K562 (cell line): ENCODE measurements at regions not wholly inside any gene's neighbourhood (a gene's known extent, or its start where the extent isn't known, plus 50 kb on each side); places are given as distances from the start of the nearest gene placed in this dataset.

ENCODE experiments used
- ATAC-seq: fragments of 200-7000 bp; cut with Tn5 transposase; 3 replicates; pipeline ENCODE4 v1.9.1; 2020; ENCODE audit warnings: moderate library complexity
- BruUV-seq: library from RNA; stranded (reverse); fragments of 400-500 nt; replicated peaks from 2 replicates; lab custom pipeline; 2021; lab: Mats Ljungman, UMichigan
- CTCF ChIA-PET: fragments of 300-600 bp; formaldehyde crosslinking; extraction: SDS; loops from one replicate; lab custom pipeline; 2021; ENCODE audit warnings: low intra/inter-chr PET ratio; lab: Yijun Ruan, JAX
- POLR2A ChIA-PET: fragments of 300-600, 350-650 bp; sonication (Branson Sonifier 250); formaldehyde crosslinking; extraction: SDS; loops from one replicate; lab custom pipeline; 2021; ENCODE audit warnings: antibody characterized with exemption, inconsistent platforms; lab: Yijun Ruan, JAX
- DNase-seq, 4 experiments: peaks; one replicate each; pipeline versions ENCODE4 v3.0.0 to v3.0.0-alpha.2; 2011 to 2018; ENCODE audit warnings: low spot score in 3 of 4, mixed read lengths in 3 of 4; ENCODE audit errors: extremely low read depth in 1 of 4
- FAIRE-seq: peaks from 2 replicates; lab custom pipeline; 2011; peaks lifted over from hg19 to GRCh38; lab: Jason Lieb, UNC
- H2AFZ ChIP-seq: 2 replicates; pipeline ENCODE4 v1.6.0; 2011; ENCODE audit warnings: low read depth, low read length, control low read depth, inconsistent platforms
- H3K27ac ChIP-seq: fragments of 200-600 bp; 3 replicates; pipeline ENCODE4 v1.8.0; 2011; ENCODE audit warnings: low read depth, mild to moderate bottlenecking, control low read depth, inconsistent platforms, low read length, moderate library complexity, mixed read lengths; ENCODE audit errors: extremely low read depth
- H3K27me3 ChIP-seq, 2 experiments: fragments of 300-600 bp in 1 of 2; 2 replicates in 1 of 2; 3 replicates in 1 of 2; pipeline versions ENCODE4 v1.6.0 to v1.8.0; 2011; ENCODE audit warnings: inconsistent platforms in 2 of 2, low read length in 2 of 2, mild to moderate bottlenecking in 1 of 2, mixed read lengths in 1 of 2, moderate library complexity in 1 of 2; ENCODE audit not compliant: control insufficient read depth in 2 of 2, insufficient read depth in 2 of 2
- H3K36me3 ChIP-seq: fragments of 300-600 bp; 3 replicates; pipeline ENCODE4 v1.8.0; 2011; ENCODE audit warnings: mild to moderate bottlenecking, low read length, inconsistent platforms; ENCODE audit not compliant: control insufficient read depth, insufficient read depth
- H3K4me1 ChIP-seq, 2 experiments: fragments of 200-600 bp in 1 of 2; replicated peaks in 1 of 2; 2 replicates in 1 of 2; 3 replicates in 1 of 2; pipeline versions ENCODE4 v1.5.1 to v1.8.0; 2011; ENCODE audit warnings: inconsistent platforms in 2 of 2, low read length in 2 of 2, mild to moderate bottlenecking in 1 of 2, mixed read lengths in 1 of 2, moderate library complexity in 1 of 2; ENCODE audit not compliant: control insufficient read depth in 2 of 2, insufficient read depth in 2 of 2
- H3K4me2 ChIP-seq: 2 replicates; pipeline ENCODE4 v1.6.1; 2011; ENCODE audit warnings: low read length, control low read depth, inconsistent platforms, mixed read lengths; ENCODE audit not compliant: insufficient read depth
- H3K4me3 ChIP-seq: fragments of 200-600 bp; sonication (generic), shearing (Covaris generic); 2 replicates; pipeline ENCODE4 v1.5.1; 2016; ENCODE audit warnings: control low read depth, inconsistent platforms
- H3K79me2 ChIP-seq: fragments of 200-600 bp; 3 replicates; pipeline ENCODE4 v1.8.0; 2011; ENCODE audit warnings: low read length, inconsistent platforms; ENCODE audit not compliant: control insufficient read depth, insufficient read depth
- H3K9ac ChIP-seq, 2 experiments: 2 replicates each; pipeline versions ENCODE4 v1.6.0 to v1.6.1; 2011; ENCODE audit warnings: low read depth in 2 of 2, low read length in 2 of 2, control low read depth in 1 of 2, inconsistent platforms in 1 of 2, mild to moderate bottlenecking in 1 of 2, mixed read lengths in 1 of 2; ENCODE audit not compliant: insufficient read depth in 1 of 2
- H3K9me1 ChIP-seq: one replicate; pipeline ENCODE4 v1.6.0; 2011; ENCODE audit warnings: inconsistent platforms, mild to moderate bottlenecking, low read length, moderate library complexity; ENCODE audit not compliant: control insufficient read depth, insufficient read depth
- H3K9me3 ChIP-seq: replicated peaks from 2 replicates; pipeline ENCODE4 v1.5.1; 2011; ENCODE audit warnings: low read depth, low read length, inconsistent platforms; ENCODE audit not compliant: control insufficient read depth, insufficient read depth
- H4K20me1 ChIP-seq: replicated peaks from 2 replicates; pipeline ENCODE4 v1.6.1; 2011; ENCODE audit warnings: low read length, inconsistent platforms, mixed read lengths; ENCODE audit not compliant: control insufficient read depth, insufficient read depth
- ARHGAP35 ChIP-seq: fragments of 450-650 bp; IDR thresholded peaks from 2 replicates; pipeline ENCODE4 v1.6.1; 2018; ENCODE audit not compliant: partially characterized antibody
- IRF1 ChIP-seq: sonication (generic); formaldehyde crosslinking; IDR thresholded peaks from 2 replicates; pipeline ENCODE4 v1.8.0; 2022; ENCODE audit warnings: missing genetic modification reagents, mild to moderate bottlenecking, borderline replicate concordance
- KLF6 ChIP-seq: fragments of 250-450 bp; sonication (Bioruptor Pico); IDR thresholded peaks from 2 replicates; pipeline ENCODE4 v1.4.0; 2020; ENCODE audit warnings: mild to moderate bottlenecking, moderate library complexity, borderline replicate concordance
- LEF1 ChIP-seq: fragments of 450-650 bp; IDR thresholded peaks from 2 replicates; pipeline ENCODE4 v1.6.1; 2016; ENCODE audit warnings: mild to moderate bottlenecking
- MEIS2 ChIP-seq: fragments of 450-650 bp; IDR thresholded peaks from 2 replicates; pipeline ENCODE4 v1.6.1; 2014; ENCODE audit warnings: mild to moderate bottlenecking; ENCODE audit not compliant: partially characterized antibody
- PBX2 ChIP-seq, 2 experiments: IDR thresholded peaks in 1 of 2; conservative IDR thresholded peaks in 1 of 2; 2 replicates each; pipeline ENCODE4 v1.6.1; 2016; ENCODE audit warnings: low read depth in 2 of 2, mild to moderate bottlenecking in 1 of 2, missing compliant biosample characterization in 1 of 2, missing genetic modification characterization in 1 of 2, moderate library complexity in 1 of 2
- PML ChIP-seq: IDR thresholded peaks from 2 replicates; pipeline ENCODE4 v1.6.1; 2012; ENCODE audit warnings: low read length, inconsistent platforms
- RBM15 ChIP-seq: fragments of 200-400 bp; formaldehyde crosslinking; IDR thresholded peaks from 2 replicates; pipeline ENCODE4 v1.6.1; 2018; ENCODE audit warnings: mild to moderate bottlenecking, low read length, moderate library complexity; ENCODE audit not compliant: insufficient read depth
- RBM22 ChIP-seq: fragments of 200-400 bp; formaldehyde crosslinking; IDR thresholded peaks from 2 replicates; pipeline ENCODE4 v1.6.1; 2018; ENCODE audit warnings: low read length, low read depth; ENCODE audit not compliant: poor library complexity, severe bottlenecking
- TRIM28 ChIP-seq: fragments of 450-650 bp; IDR thresholded peaks from 2 replicates; pipeline ENCODE4 v1.6.1; 2017
- ZBTB43 ChIP-seq: sonication (generic); formaldehyde crosslinking; IDR thresholded peaks from 2 replicates; pipeline ENCODE4 v1.8.0; 2023; ENCODE audit warnings: mild to moderate bottlenecking, missing genetic modification reagents
- ZNF830 ChIP-seq: fragments of 250-450 bp; sonication (Bioruptor Pico); IDR thresholded peaks from 2 replicates; pipeline ENCODE4 v1.5.0; 2021; ENCODE audit warnings: mild to moderate bottlenecking
- ZSCAN32 ChIP-seq: fragments of 450-650 bp; formaldehyde crosslinking; IDR thresholded peaks from 2 replicates; pipeline ENCODE4 v1.4.0; 2020; ENCODE audit warnings: mild to moderate bottlenecking, moderate library complexity
- WGBS: fragments of 100-300 bp; shearing (Covaris generic); methylation state at CpG from one replicate; pipeline ENCODE4 v1.1.6; 2016; ENCODE audit warnings: low coverage, mixed read lengths; ENCODE audit not compliant: insufficient coverage; ENCODE audit errors: missing lambda C conversion rate; 5-methylcytosine and 5-hydroxymethylcytosine counted together
- in situ Hi-C: fragments of 300-500 bp; cut with MboI; formaldehyde crosslinking; loops from 4 replicates; pipeline ENCODE4 v1.15.0; 2018; ENCODE audit warnings: inconsistent platforms, mixed read lengths
- intact Hi-C: fragments of 100-400 bp; cut with micrococcal nuclease; formaldehyde crosslinking; loops from 2 replicates; pipeline ENCODE4 v1.14.2; 2022
- TF ChIP-seq, protein P1 (sequence below), 2 experiments: IDR thresholded peaks; 2 replicates each; pipeline ENCODE4 v1.6.1; 2012; ENCODE audit warnings: improper control_type of control experiment in 2 of 2, low read depth in 2 of 2, low read length in 2 of 2, borderline replicate concordance in 1 of 2
- TF ChIP-seq, protein P2 (sequence below): fragments of 450-650 bp; formaldehyde crosslinking; IDR thresholded peaks from 2 replicates; pipeline ENCODE4 v1.4.0; 2022; ENCODE audit warnings: mild to moderate bottlenecking, moderate library complexity

DNA sequence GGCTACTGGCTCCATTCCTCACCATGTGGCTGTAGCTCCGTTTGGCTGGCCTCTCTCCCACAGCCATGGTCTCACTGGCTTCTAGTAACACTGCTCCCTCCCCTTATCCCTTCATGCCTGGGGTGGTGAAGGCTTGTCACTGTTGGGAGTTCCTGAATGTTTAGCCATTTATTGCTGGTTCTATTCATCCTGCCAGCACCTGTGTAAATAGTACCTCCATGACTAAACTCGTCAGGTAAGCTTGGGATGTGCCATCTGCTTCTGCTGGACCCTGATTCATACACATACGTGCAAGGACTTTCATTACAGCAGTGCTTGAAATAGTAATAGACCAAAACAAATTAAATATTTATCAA lies 61.6 kb downstream of the CCDC71L start:
- peaks cover 19 to 58% of the 10 kb centered on the region in 2 experiments for H3K4me1 ChIP-seq
- 69% methylated on average over 3 of the region's 3 CpGs for WGBS
- BruUV-seq, result no TSS peak
- no peaks in the 10 kb centered on the region for H3K36me3 ChIP-seq
- H4K20me1 ChIP-seq, result no peaks in the 10 kb centered on the region
- in situ Hi-C loops, result no loop called here
- POLR2A ChIA-PET, result interaction anchor here (0.6 to 2.2 kb wide), 10 partner anchors 9 to 601 kb away, joined by 3 to 20 read pairs (median 4); partner anchors contain the start of gene CCDC71L
- 0 out of 3 replicates have a peak overlapping the region, but pooled peaks have one; percentile 6 for H3K27ac ChIP-seq
- H3K9ac ChIP-seq, result no peak overlapping the region
- no peak for DNase-seq
- peak; percentile 1; the same call in 1 of the 3 replicates for ATAC-seq
- H2AFZ ChIP-seq, result peak overlapping the region; percentile 99
- no peaks in the 10 kb centered on the region for H3K79me2 ChIP-seq
- H3K27me3 ChIP-seq, result no peaks in the 10 kb centered on the region
- CTCF ChIA-PET, result no interaction called here
- H3K9me3 ChIP-seq, result peaks cover 5% of the 10 kb centered on the region
- intact Hi-C loops, result loop anchor here (2.0 kb wide), 3 partner anchors 31 to 59 kb away; no protein-coding TSS in a partner anchor
- FAIRE-seq, result no peak
- H3K4me3 ChIP-seq, result no peak overlapping the region
- H3K4me2 ChIP-seq, result peak overlapping the region; percentile 50
- H3K9me1 ChIP-seq, result peaks cover 4% of the 10 kb centered on the region
- no peak for TF ChIP-seq RBM22
- TF ChIP-seq ARHGAP35, result no peak
- TF ChIP-seq MEIS2, result no peak
- no peak for TF ChIP-seq LEF1
- no peak for TF ChIP-seq RBM15
- TF ChIP-seq IRF1 (CRISPR knock-in tag), result no peak
- TF ChIP-seq ZSCAN32, result no peak
- no peak for TF ChIP-seq KLF6 (CRISPR knock-in tag)
- TF ChIP-seq, protein P1, sequence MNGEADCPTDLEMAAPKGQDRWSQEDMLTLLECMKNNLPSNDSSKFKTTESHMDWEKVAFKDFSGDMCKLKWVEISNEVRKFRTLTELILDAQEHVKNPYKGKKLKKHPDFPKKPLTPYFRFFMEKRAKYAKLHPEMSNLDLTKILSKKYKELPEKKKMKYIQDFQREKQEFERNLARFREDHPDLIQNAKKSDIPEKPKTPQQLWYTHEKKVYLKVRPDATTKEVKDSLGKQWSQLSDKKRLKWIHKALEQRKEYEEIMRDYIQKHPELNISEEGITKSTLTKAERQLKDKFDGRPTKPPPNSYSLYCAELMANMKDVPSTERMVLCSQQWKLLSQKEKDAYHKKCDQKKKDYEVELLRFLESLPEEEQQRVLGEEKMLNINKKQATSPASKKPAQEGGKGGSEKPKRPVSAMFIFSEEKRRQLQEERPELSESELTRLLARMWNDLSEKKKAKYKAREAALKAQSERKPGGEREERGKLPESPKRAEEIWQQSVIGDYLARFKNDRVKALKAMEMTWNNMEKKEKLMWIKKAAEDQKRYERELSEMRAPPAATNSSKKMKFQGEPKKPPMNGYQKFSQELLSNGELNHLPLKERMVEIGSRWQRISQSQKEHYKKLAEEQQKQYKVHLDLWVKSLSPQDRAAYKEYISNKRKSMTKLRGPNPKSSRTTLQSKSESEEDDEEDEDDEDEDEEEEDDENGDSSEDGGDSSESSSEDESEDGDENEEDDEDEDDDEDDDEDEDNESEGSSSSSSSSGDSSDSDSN (IDR thresholded peaks at IDR 0.05; ENCODE audit: borderline replicate concordance in 1 of 2, low read depth in 2 of 2, low read length in 2 of 2), result no peak
- no peak for TF ChIP-seq PBX2 (CRISPR knock-in tag; IDR thresholded peaks at IDR 0.05; ENCODE audit: low read depth)
- TF ChIP-seq PBX2 (tag; conservative IDR thresholded peaks at IDR 0.05; ENCODE audit: low read depth), result no peak
- TF ChIP-seq ZNF830 (CRISPR knock-in tag), result no peak
- TF ChIP-seq TRIM28, result no peak
- TF ChIP-seq ZBTB43, result no peak
- TF ChIP-seq PML, result no peak
- TF ChIP-seq, protein P2, sequence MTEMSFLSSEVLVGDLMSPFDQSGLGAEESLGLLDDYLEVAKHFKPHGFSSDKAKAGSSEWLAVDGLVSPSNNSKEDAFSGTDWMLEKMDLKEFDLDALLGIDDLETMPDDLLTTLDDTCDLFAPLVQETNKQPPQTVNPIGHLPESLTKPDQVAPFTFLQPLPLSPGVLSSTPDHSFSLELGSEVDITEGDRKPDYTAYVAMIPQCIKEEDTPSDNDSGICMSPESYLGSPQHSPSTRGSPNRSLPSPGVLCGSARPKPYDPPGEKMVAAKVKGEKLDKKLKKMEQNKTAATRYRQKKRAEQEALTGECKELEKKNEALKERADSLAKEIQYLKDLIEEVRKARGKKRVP (CRISPR knock-in tag), result no peak
